Stimulated activated naive CD8-positive, alpha-beta T cell treated with anti-CD3 and anti-CD28 coated beads, Interleukin-15, amount 100 ng/mL, for 72 hours (primary cell): ENCODE measurements at regions not wholly inside any gene's neighbourhood (a gene's known extent, or its start where the extent isn't known, plus 50 kb on each side); places are given as distances from the start of the nearest gene placed in this dataset.
"Not testable (repeated sequence)": the region's sequence is repeated elsewhere in the genome, so short reads cannot be mapped to it uniquely, and the experiment has no call there.

Experiments
- ATAC-seq: fragments of 150-1000 bp; cut with Tn5 transposase; 2 replicates; pipeline ENCODE4 v1.10.0; 2021; ENCODE audit warnings: mild to moderate bottlenecking, moderate library complexity
- DNase-seq, 2 donors: peaks; one replicate each; pipeline ENCODE4 v3.0.0; 2021 to 2022
- H3K27ac Mint-ChIP-seq, 2 donors: one replicate each; pipeline ENCODE4 v1.8.0; 2022; ENCODE audit warnings: mild to moderate bottlenecking in 2 of 2, mixed read lengths in 2 of 2, moderate library complexity in 2 of 2
- H3K27me3 Mint-ChIP-seq: one replicate; pipeline ENCODE4 v1.8.0; 2022; ENCODE audit warnings: mixed read lengths
- H3K4me1 Mint-ChIP-seq: one replicate; pipeline ENCODE4 v1.8.0; 2022; ENCODE audit warnings: mild to moderate bottlenecking, mixed read lengths
- H3K4me3 Mint-ChIP-seq, 2 donors: one replicate each; pipeline ENCODE4 v1.8.0; 2022; ENCODE audit warnings: mild to moderate bottlenecking in 2 of 2, mixed read lengths in 2 of 2, moderate library complexity in 1 of 2
- H3K9me3 Mint-ChIP-seq, 2 donors: one replicate each; pipeline ENCODE4 v1.8.0; 2022; ENCODE audit warnings: mixed read lengths in 2 of 2

GRCh38 chr2:18991177-18992168 is 366.9 kb downstream of the OSR1 start:
- no peak overlapping the region for H3K27ac Mint-ChIP-seq
- no peaks in the 10 kb centered on the region for H3K9me3 Mint-ChIP-seq
- DNase-seq: no peak
- H3K4me1 Mint-ChIP-seq: no peaks in the 10 kb centered on the region
- no peak for ATAC-seq
- H3K27me3 Mint-ChIP-seq: no peaks in the 10 kb centered on the region
- H3K4me3 Mint-ChIP-seq: no peak overlapping the region

DNA sequence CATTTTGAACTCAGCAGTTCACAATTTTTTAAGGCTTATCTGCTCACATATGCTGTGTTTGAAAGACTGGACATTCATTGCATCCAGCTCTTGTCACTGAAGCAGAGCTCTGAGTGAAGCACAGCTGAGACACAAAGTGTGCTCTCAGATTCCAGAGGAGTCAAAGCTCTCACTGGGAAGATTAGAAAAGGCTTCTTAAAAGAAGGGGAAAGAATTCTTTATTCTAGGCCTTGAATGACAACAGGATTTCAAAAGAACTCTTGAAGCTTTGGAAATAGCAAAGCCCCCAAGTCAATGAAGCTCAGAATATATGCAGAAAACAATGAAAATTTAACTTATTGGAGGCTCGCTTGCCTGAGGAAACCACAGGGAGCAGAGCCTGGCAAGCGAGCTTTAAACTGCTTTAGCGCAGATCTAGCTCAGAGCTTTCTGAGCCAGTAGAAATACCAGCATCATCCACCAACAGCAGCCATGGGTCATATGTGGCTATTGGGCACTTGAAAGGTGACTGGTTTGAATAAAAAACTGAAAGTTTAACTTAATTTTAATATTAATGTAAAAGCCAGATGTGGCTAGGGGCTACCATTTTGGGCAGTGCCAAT is 369.7 kb downstream of the OSR1 start:
- no peak for ATAC-seq
- Mint-ChIP-seq H3K27me3 (no peaks in the 10 kb centered on the region), H3K4me1 (no peaks in the 10 kb centered on the region)

DNA sequence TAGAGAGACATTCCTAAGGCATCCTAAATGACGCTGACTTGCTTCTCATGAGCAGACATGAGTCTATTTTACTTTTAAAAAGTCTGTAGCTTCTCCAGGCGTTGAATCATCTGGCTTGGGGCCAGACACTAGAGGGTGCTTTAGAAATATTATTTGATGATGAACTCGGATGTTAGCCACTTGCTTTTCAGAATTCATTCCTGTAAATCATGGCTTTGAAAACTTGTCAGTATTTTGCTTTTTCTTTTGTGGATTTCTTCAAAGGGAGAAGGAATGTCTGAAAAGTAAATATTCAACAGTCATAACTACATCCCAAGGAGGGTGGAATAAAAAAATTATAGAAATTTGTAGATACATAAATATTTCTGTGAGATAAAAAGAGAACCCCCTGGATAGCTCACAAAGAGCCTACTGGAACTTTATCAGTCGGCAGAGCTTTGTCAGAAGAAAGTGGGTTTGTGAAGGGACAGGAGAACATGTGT is 370.8 kb downstream of the OSR1 start:
- DNase-seq: no peak
- Mint-ChIP-seq H3K4me1 (no peaks in the 10 kb centered on the region), H3K9me3 (no peaks in the 10 kb centered on the region), H3K27me3 (no peaks in the 10 kb centered on the region), H3K27ac (no peak overlapping the region), H3K4me3 (no peak overlapping the region)
- no peak for ATAC-seq

More for the DNA sequence above, 369.7 kb downstream of the OSR1 start:
- H3K4me3 Mint-ChIP-seq: no peak overlapping the region
- no peaks in the 10 kb centered on the region for H3K9me3 Mint-ChIP-seq
- DNase-seq: no peak
- H3K27ac Mint-ChIP-seq: no peak overlapping the region

GRCh38 chr2:18987016-18987415 is 371.4 kb downstream of the OSR1 start:
- H3K27me3 Mint-ChIP-seq: no peaks in the 10 kb centered on the region

GRCh38 chr2:18986046-18986445 is 372.4 kb downstream of the OSR1 start:
- no peak overlapping the region for H3K27ac Mint-ChIP-seq
- ATAC-seq (no peak), DNase-seq (no peak)

More at GRCh38 chr2:18987016-18987415, 371.4 kb downstream of the OSR1 start:
- H3K27ac Mint-ChIP-seq: no peak overlapping the region
- no peaks in the 10 kb centered on the region for H3K9me3 Mint-ChIP-seq
- H3K4me1 Mint-ChIP-seq: no peaks in the 10 kb centered on the region
- DNase-seq (no peak), ATAC-seq (no peak)
- H3K4me3 Mint-ChIP-seq: no peak overlapping the region

GRCh38 chr2:18980786-18981430 is 377.5 kb downstream of the OSR1 start:
- Mint-ChIP-seq H3K27ac (no peak overlapping the region), H3K4me1 (no peaks in the 10 kb centered on the region), H3K4me3 (no peak overlapping the region), H3K9me3 (peaks cover 4 to 12% of the 10 kb centered on the region in 2 donors), H3K27me3 (no peaks in the 10 kb centered on the region)
- DNase-seq: no peak
- no peak for ATAC-seq

More at GRCh38 chr2:18986046-18986445, 372.4 kb downstream of the OSR1 start:
- Mint-ChIP-seq H3K4me1 (no peaks in the 10 kb centered on the region), H3K27me3 (no peaks in the 10 kb centered on the region), H3K9me3 (no peaks in the 10 kb centered on the region), H3K4me3 (no peak overlapping the region)

GRCh38 chr2:18980104-18980785 is 378.2 kb downstream of the OSR1 start:
- ATAC-seq (no peak), DNase-seq (no peak)
- H3K27ac Mint-ChIP-seq: no peak overlapping the region
- H3K4me3 Mint-ChIP-seq: no peak overlapping the region
- H3K27me3 Mint-ChIP-seq: no peaks in the 10 kb centered on the region
- no peaks in the 10 kb centered on the region for H3K4me1 Mint-ChIP-seq
- peaks cover 4 to 12% of the 10 kb centered on the region in 2 donors for H3K9me3 Mint-ChIP-seq

DNA sequence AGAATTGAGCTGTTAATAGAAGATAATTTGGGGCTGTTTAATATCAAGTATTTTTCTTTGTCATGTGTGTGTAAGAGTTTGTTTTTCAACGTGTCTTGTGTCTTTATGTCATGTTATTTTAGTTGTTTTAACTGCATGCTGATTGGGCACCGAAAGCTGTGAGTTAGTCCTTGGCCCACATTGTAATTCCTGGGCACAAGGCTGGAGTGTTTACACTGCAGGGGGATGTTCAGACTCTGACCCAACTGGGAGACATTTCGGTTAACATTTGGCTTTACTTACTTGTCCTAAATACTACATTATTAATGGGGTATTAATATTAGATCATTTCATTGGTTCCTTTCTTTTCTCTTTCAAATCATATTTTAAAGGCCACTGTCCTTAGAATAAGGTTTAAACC is 381.0 kb downstream of the OSR1 start:
- Mint-ChIP-seq H3K4me1 (no peaks in the 10 kb centered on the region), H3K4me3 (no peak overlapping the region), H3K27ac (no peak overlapping the region), H3K9me3 (peaks cover 4 to 12% of the 10 kb centered on the region in 2 donors), H3K27me3 (no peaks in the 10 kb centered on the region)
- no peak for DNase-seq
- no peak for ATAC-seq

DNA sequence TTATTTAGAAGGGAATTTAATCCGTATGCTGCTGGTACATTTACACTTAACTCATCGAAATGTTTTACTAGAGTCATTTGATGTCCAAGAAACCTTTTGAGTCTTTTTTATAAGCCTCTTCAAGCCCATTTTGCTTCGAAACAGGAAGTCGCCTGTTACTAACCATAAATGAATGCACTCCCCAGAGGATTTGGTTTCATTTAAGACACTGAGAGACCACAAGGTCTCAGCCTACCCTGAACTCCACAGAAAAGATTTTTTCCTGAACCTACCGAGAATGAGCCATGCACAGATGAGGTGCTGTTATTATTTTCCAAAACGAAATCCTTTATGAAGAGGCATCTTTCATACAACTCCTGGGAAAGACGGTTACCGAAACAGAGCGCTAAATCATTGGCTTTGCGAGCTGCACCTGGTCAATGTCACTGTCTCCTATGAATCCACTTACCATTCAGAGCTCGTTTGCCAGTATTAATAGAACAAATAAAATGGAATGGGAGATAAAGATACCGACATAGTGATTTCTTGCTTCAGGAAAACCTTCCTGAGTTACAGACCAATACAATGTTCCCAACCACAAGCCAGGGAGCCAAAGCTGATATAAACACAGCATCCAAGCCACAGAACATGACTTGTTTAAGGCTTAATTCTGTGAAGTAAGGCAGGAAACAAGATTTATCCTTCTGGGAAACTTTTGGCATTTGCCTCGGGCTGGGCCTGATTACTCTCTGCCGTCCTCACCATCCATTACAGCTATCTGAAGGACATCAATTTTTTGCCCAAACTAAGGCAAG is 382.1 kb downstream of the OSR1 start:
- DNase-seq (no peak), ATAC-seq (no peak)
- Mint-ChIP-seq H3K4me1 (no peaks in the 10 kb centered on the region), H3K9me3 (peaks cover 4 to 12% of the 10 kb centered on the region in 2 donors), H3K27me3 (no peaks in the 10 kb centered on the region), H3K27ac (peak overlapping the region in 1 of 2 donors; percentile 69), H3K4me3 (no peak overlapping the region)

- Mint-ChIP-seq H3K4me1 (no peaks in the 10 kb centered on the region), H3K27ac (no peak overlapping the region), H3K4me3 (no peak overlapping the region), H3K27me3 (no peaks in the 10 kb centered on the region), H3K9me3 (peaks cover 5 to 12% of the 10 kb centered on the region in 2 donors)
- no peak for ATAC-seq
- no peak for DNase-seq
These were observed 382.8 kb downstream of the OSR1 start for GRCh38 chr2:18975506-18976167.

DNA sequence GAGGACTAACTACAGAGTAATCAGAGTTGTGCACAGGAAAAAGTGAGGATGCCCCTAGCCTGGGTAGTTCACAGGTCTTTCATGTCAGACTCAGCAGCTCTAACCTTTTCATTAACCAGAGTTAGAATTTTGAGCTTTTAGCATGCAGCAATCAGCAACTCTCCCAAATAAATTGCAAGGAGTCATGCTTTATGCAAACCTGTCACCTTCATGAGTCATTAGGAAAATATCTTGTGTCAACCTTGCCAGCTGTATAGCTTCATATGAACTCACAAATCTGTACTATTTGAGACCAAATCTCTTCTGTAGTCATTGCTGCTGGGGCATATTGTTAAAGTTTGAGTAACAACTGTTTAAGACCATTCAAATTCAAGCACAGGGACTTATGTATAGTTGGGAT is 382.3 kb upstream of the NT5C1B start:
- Mint-ChIP-seq H3K4me3 (no peak overlapping the region), H3K4me1 (no peaks in the 10 kb centered on the region), H3K9me3 (peaks cover 0 to 8% of the 10 kb centered on the region in 2 donors), H3K27me3 (no peaks in the 10 kb centered on the region), H3K27ac (no peak overlapping the region)
- ATAC-seq (no peak), DNase-seq (no peak)

GRCh38 chr2:18971069-18971378 is 381.7 kb upstream of the NT5C1B start:
- ATAC-seq: no peak
- H3K4me3 Mint-ChIP-seq: no peak overlapping the region
- no peaks in the 10 kb centered on the region for H3K27me3 Mint-ChIP-seq
- no peak overlapping the region for H3K27ac Mint-ChIP-seq
- no peak for DNase-seq
- no peaks in the 10 kb centered on the region for H3K4me1 Mint-ChIP-seq
- peaks cover 0 to 4% of the 10 kb centered on the region in 2 donors for H3K9me3 Mint-ChIP-seq

GRCh38 chr2:18966131-18966530 is 376.8 kb upstream of the NT5C1B start:
- H3K27ac Mint-ChIP-seq: no peak overlapping the region
- H3K4me3 Mint-ChIP-seq: no peak overlapping the region
- H3K27me3 Mint-ChIP-seq: no peaks in the 10 kb centered on the region
- DNase-seq: no peak
- ATAC-seq: no peak
- H3K9me3 Mint-ChIP-seq: peaks cover 4 to 12% of the 10 kb centered on the region in 2 donors
- H3K4me1 Mint-ChIP-seq: no peaks in the 10 kb centered on the region

GRCh38 chr2:18963739-18964256 is 374.4 kb upstream of the NT5C1B start:
- H3K4me1 Mint-ChIP-seq, H3K4me3 Mint-ChIP-seq, DNase-seq, H3K27me3 Mint-ChIP-seq, ATAC-seq, H3K27ac Mint-ChIP-seq: not testable (repeated sequence)
- H3K9me3 Mint-ChIP-seq: peaks cover 0 to 17% of the 10 kb centered on the region in 2 donors
